Vagina (tissue), 2 donors: ENCODE measurements at regions not wholly inside any gene's neighbourhood (a gene's known extent, or its start where the extent isn't known, plus 50 kb on each side); places are given as distances from the start of the nearest gene placed in this dataset.

Source experiments
- POLR2AphosphoS5 ChIP-seq, 2 donors: sonication (generic); formaldehyde crosslinking; IDR thresholded peaks; one replicate each; pipeline ENCODE4 v1.9.0; 2017; ENCODE audit warnings: antibody characterized with exemption in 2 of 2, mild to moderate bottlenecking in 2 of 2, low read depth in 1 of 2; ENCODE audit not compliant: insufficient read depth in 1 of 2
- TF ChIP-seq, protein P1 (sequence below), 3 experiments: fragments of 450-650 bp in 2 of 3; fragments of 200-600 bp in 1 of 3; sonication (generic) in 1 of 3; IDR thresholded peaks; one replicate each; pipeline ENCODE4 v1.5.1; 2017 to 2019; ENCODE audit warnings: antibody characterized with exemption in 3 of 3, mild to moderate bottlenecking in 2 of 3, moderate library complexity in 2 of 3

DNA sequence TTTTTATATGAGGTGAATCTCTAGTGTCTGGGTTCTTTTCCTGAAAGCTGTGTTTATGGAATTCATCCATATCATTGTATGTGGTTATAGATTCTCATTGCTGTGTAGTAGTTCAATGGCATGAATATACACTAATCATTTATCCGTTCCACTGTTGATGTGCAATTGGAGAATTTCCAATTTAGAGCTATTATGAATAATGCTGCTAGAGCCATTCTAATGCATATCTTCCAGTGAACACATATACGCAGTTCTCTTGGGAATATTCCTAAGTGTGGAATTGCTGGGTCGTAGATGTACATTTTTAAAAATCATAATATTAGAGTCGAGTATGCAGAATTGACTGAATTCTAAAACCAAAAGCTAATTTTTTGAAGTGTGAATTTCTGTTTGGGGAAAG is 327.5 kb upstream of the JAG1 start:
- TF ChIP-seq, protein P1, sequence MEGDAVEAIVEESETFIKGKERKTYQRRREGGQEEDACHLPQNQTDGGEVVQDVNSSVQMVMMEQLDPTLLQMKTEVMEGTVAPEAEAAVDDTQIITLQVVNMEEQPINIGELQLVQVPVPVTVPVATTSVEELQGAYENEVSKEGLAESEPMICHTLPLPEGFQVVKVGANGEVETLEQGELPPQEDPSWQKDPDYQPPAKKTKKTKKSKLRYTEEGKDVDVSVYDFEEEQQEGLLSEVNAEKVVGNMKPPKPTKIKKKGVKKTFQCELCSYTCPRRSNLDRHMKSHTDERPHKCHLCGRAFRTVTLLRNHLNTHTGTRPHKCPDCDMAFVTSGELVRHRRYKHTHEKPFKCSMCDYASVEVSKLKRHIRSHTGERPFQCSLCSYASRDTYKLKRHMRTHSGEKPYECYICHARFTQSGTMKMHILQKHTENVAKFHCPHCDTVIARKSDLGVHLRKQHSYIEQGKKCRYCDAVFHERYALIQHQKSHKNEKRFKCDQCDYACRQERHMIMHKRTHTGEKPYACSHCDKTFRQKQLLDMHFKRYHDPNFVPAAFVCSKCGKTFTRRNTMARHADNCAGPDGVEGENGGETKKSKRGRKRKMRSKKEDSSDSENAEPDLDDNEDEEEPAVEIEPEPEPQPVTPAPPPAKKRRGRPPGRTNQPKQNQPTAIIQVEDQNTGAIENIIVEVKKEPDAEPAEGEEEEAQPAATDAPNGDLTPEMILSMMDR (IDR thresholded peaks at IDR 0.05) = no peak
- no peak for TF ChIP-seq POLR2AphosphoS5 (IDR thresholded peaks at IDR 0.05; ENCODE audit: insufficient read depth in 1 of 2, low read depth in 1 of 2)
